Thoracic aorta (tissue), 2 donors: ENCODE measurements at regions not wholly inside any gene's neighbourhood (a gene's known extent, or its start where the extent isn't known, plus 50 kb on each side); places are given as distances from the start of the nearest gene placed in this dataset.

ENCODE experiments used
- ATAC-seq: fragments of 150-250 bp; one replicate; pipeline ENCODE4 v1.8.0; 2017; ENCODE audit warnings: low read depth; ENCODE audit not compliant: insufficient number of reproducible peaks, low FRiP score
- DNase-seq: peaks from one replicate; pipeline ENCODE4 v3.0.0-alpha.2; 2020; ENCODE audit warnings: low spot score
- H3K27ac ChIP-seq, 2 donors: fragments of 200-600 bp; sonication (generic); 1 replicate in 1 of 2; 2 replicates in 1 of 2; pipeline ENCODE4 v1.5.1; 2016; ENCODE audit warnings: mild to moderate bottlenecking in 2 of 2, moderate library complexity in 2 of 2
- H3K27me3 ChIP-seq: fragments of 200-600 bp; sonication (generic); replicated peaks from 2 replicates; pipeline ENCODE4 v1.6.0; 2016; ENCODE audit warnings: mild to moderate bottlenecking; ENCODE audit not compliant: insufficient read depth
- H3K36me3 ChIP-seq: fragments of 200-600 bp; sonication (generic); one replicate; pipeline ENCODE4 v1.5.1; 2016
- H3K4me1 ChIP-seq, 2 donors: fragments of 200-600 bp; sonication (generic); 1 replicate in 1 of 2; 2 replicates in 1 of 2; pipeline versions ENCODE4 v1.5.1 to v1.6.0; 2016; ENCODE audit warnings: low read depth in 2 of 2, mild to moderate bottlenecking in 1 of 2; ENCODE audit not compliant: control insufficient read depth in 1 of 2
- H3K4me3 ChIP-seq: fragments of 200-600 bp; sonication (generic); 2 replicates; pipeline ENCODE4 v1.5.1; 2016; ENCODE audit warnings: mild to moderate bottlenecking
- H3K9me3 ChIP-seq: fragments of 200-600 bp; sonication (generic); 2 replicates; pipeline ENCODE4 v1.5.1; 2016
- TF ChIP-seq, protein P1 (sequence below): fragments of 200-600 bp; sonication (generic); IDR thresholded peaks from one replicate; pipeline ENCODE4 v1.5.1; 2019; ENCODE audit warnings: antibody characterized with exemption

DNA sequence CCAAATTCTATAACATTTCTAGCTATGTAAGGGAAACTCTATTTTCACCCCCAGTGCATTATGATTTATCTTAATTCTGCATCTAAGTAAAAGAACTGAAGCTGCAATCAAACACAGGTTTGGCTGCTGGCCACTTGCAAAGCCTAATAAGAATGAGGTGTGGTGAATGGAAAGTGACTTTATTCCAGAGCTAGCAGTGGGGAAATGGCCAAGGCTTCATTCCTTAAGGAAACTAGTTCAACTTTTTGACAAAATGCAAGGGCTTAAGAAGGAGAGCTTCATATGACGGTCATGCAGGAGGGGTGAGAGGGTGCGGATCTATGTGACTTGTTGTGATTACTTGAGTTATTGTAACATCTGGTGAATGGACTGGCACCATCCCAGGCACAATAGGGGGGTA, 1802.0 kb downstream of the SUCLG1 start:
- H3K27ac ChIP-seq: no peak overlapping the region
- H3K36me3 ChIP-seq: no peaks in the 10 kb centered on the region
- H3K9me3 ChIP-seq: no peaks in the 10 kb centered on the region
- H3K4me1 ChIP-seq: no peaks in the 10 kb centered on the region
- no peak for DNase-seq
- H3K27me3 ChIP-seq: no peaks in the 10 kb centered on the region
- ATAC-seq: no peak
- no peak overlapping the region for H3K4me3 ChIP-seq
- TF ChIP-seq, protein P1, sequence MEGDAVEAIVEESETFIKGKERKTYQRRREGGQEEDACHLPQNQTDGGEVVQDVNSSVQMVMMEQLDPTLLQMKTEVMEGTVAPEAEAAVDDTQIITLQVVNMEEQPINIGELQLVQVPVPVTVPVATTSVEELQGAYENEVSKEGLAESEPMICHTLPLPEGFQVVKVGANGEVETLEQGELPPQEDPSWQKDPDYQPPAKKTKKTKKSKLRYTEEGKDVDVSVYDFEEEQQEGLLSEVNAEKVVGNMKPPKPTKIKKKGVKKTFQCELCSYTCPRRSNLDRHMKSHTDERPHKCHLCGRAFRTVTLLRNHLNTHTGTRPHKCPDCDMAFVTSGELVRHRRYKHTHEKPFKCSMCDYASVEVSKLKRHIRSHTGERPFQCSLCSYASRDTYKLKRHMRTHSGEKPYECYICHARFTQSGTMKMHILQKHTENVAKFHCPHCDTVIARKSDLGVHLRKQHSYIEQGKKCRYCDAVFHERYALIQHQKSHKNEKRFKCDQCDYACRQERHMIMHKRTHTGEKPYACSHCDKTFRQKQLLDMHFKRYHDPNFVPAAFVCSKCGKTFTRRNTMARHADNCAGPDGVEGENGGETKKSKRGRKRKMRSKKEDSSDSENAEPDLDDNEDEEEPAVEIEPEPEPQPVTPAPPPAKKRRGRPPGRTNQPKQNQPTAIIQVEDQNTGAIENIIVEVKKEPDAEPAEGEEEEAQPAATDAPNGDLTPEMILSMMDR: no peak

DNA sequence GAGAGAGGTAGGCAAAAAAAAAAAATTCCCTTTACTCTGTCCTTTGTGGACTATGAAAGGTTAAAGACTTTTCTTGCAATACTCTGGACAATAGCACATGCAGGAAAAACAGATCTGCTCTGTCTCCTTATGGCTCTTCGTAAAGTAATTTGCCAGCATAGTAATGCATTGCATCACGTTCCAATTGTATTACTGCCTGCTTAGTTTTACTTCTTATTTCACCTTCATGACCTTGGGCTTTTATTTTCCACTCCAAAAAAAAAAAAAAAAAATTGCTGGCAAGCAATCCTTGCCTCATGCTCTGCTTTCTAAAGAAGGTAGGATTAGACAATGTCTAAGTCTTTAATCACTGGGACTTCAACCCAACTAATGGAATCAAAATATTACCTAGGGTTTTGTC, 1802.7 kb downstream of the SUCLG1 start:
- TF ChIP-seq, protein P1: no peak
- Histone ChIP-seq H3K36me3 (no peaks in the 10 kb centered on the region), H3K4me3 (no peak overlapping the region), H3K4me1 (no peaks in the 10 kb centered on the region), H3K27me3 (no peaks in the 10 kb centered on the region), H3K27ac (no peak overlapping the region), H3K9me3 (no peaks in the 10 kb centered on the region)
- DNase-seq (no peak), ATAC-seq (no peak)

DNA sequence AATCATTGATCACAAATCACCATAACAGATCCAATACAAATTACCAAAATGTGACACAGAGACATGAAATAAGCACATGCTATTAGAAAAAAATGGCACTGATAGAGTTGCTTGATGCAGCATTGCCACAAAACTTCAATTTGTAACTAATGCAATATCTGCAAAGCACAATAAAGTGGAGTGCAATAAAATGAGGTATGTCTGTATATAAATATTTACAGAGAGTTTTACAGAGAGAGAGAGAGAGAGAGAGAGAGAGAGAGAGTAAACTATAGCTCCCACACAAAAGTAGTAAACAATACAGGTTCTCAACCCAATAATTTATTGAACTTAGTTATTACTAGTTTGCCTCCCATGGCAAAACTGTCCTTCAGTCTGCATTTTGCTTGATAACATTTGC, 1807.0 kb downstream of the SUCLG1 start:
- Histone ChIP-seq H3K4me1 (no peaks in the 10 kb centered on the region), H3K9me3 (no peaks in the 10 kb centered on the region), H3K36me3 (no peaks in the 10 kb centered on the region), H3K27me3 (no peaks in the 10 kb centered on the region), H3K27ac (no peak overlapping the region), H3K4me3 (no peak overlapping the region)
- no peak for DNase-seq
- TF ChIP-seq, protein P1: no peak
- no peak for ATAC-seq

DNA sequence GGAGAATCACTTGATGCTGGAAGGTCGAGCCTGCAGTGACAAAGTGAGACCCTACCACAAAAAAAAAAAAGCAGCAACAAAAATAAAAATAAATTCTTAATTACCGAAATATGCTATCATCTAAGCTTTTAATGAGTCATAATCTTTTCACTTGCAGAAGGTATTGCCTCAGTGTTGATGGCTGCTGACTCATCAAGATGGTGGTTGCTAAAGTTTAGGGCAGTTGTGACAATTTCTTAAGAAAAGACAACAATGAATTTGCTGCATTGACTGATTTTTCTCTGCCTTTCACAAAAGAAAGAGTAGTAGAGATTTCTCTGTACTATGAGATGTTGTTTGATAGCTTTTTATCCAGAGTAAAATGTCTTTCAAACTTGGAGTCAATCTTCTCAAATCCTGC, 1809.0 kb downstream of the SUCLG1 start:
- H3K27me3 ChIP-seq: no peaks in the 10 kb centered on the region
- no peaks in the 10 kb centered on the region for H3K36me3 ChIP-seq
- no peak for ATAC-seq
- H3K9me3 ChIP-seq: no peaks in the 10 kb centered on the region
- no peak for DNase-seq
- H3K4me3 ChIP-seq: no peak overlapping the region
- no peak overlapping the region for H3K27ac ChIP-seq
- TF ChIP-seq, protein P1: no peak
- no peaks in the 10 kb centered on the region for H3K4me1 ChIP-seq

DNA sequence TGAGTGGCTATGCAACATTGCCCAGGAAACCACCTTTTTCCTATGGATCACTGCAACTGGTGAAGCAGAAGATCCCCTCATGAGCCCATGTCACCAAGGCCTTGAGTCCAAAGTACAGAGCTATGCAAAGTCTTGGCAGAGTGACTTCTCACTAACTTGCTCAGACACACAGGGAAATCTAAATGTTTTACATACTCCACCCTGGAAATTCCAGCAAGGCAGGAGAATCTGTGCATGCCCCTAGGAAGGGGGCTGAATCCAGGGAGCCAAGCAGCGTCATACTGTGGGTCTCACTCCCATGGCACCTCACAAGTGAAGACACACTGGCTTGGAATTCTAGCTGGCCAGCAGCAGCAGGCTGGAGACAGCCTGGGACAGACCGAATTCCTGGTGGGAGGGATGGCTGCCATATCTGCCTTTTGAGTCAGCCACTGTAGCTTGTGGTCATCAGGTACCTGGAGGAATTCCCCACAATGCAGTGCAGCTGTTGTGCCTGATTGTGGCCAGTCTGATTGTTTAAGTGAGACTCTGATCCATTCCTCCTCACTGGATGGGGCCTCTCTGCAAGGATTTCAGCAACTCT, 1817.4 kb downstream of the SUCLG1 start:
- H3K36me3 ChIP-seq: no peaks in the 10 kb centered on the region
- H3K27ac ChIP-seq: no peak overlapping the region
- H3K27me3 ChIP-seq: no peaks in the 10 kb centered on the region
- ATAC-seq: no peak
- no peak for DNase-seq
- TF ChIP-seq, protein P1: no peak
- no peak overlapping the region for H3K4me3 ChIP-seq
- H3K4me1 ChIP-seq: no peaks in the 10 kb centered on the region
- H3K9me3 ChIP-seq: no peaks in the 10 kb centered on the region
